HepG2 (cell line): ENCODE measurements at regions not wholly inside any gene's neighbourhood (a gene's known extent, or its start where the extent isn't known, plus 50 kb on each side); places are given as distances from the start of the nearest gene placed in this dataset.

Experiments used
- ATAC-seq: fragments of 200-7000 bp; cut with Tn5 transposase; 3 replicates; pipeline ENCODE4 v1.9.1; 2020; ENCODE audit warnings: mild to moderate bottlenecking, moderate library complexity
- BruUV-seq: library from RNA; stranded (reverse); fragments of 400-500 nt; replicated peaks from 2 replicates; lab custom pipeline; 2021; lab: Mats Ljungman, UMichigan
- CTCF ChIA-PET: fragments of 300-600 bp; formaldehyde crosslinking; extraction: SDS; loops from one replicate; lab custom pipeline; 2021; ENCODE audit warnings: low total read pairs, inconsistent platforms, low intra/inter-chr PET ratio; lab: Yijun Ruan, JAX
- POLR2A ChIA-PET: fragments of 350-600 bp; sonication (Branson Sonifier 250); formaldehyde crosslinking; loops from one replicate; lab custom pipeline; 2020; ENCODE audit warnings: antibody characterized with exemption, inconsistent platforms; lab: Yijun Ruan, JAX
- DNase-seq: peaks from one replicate; pipeline ENCODE4 v3.0.0-alpha.2; 2015; ENCODE audit warnings: low spot score
- FAIRE-seq: peaks from 3 replicates; lab custom pipeline; 2011; peaks lifted over from hg19 to GRCh38; lab: Jason Lieb, UNC
- H2AFZ ChIP-seq: one replicate; pipeline ENCODE4 v1.6.1; 2011; ENCODE audit warnings: low read length, inconsistent platforms
- H3K27ac ChIP-seq: fragments of 300-600 bp; 3 replicates; pipeline ENCODE4 v1.8.0; 2011; ENCODE audit warnings: mixed run types, mild to moderate bottlenecking, mixed read lengths, low read length, inconsistent platforms; ENCODE audit not compliant: insufficient read depth; ENCODE audit errors: extremely low read length
- H3K27me3 ChIP-seq, 2 experiments: fragments of 200-600 bp in 1 of 2; 2 replicates in 1 of 2; 3 replicates in 1 of 2; pipeline versions ENCODE4 v1.6.0 to v1.8.0; 2011; ENCODE audit warnings: low read length in 2 of 2, mild to moderate bottlenecking in 2 of 2, moderate library complexity in 2 of 2, inconsistent platforms in 1 of 2; ENCODE audit not compliant: insufficient read depth in 2 of 2, control insufficient read depth in 1 of 2
- H3K36me3 ChIP-seq, 2 experiments: fragments of 200-600 bp in 1 of 2; replicated peaks in 1 of 2; 2 replicates in 1 of 2; 3 replicates in 1 of 2; pipeline versions ENCODE4 v1.5.1 to v1.8.0; 2011; ENCODE audit warnings: low read length in 2 of 2, inconsistent platforms in 1 of 2; ENCODE audit not compliant: insufficient read depth in 2 of 2, control insufficient read depth in 1 of 2
- H3K4me1 ChIP-seq: 2 replicates; pipeline ENCODE4 v1.5.1; 2012; ENCODE audit warnings: low read length, inconsistent platforms; ENCODE audit not compliant: insufficient read depth
- H3K4me2 ChIP-seq: 2 replicates; pipeline ENCODE4 v1.6.0; 2011; ENCODE audit warnings: low read depth, low read length, inconsistent platforms
- H3K4me3 ChIP-seq, 3 experiments: fragments of 200-600 bp in 1 of 3; sonication (generic), shearing (Covaris generic) in 1 of 3; replicated peaks in 1 of 3; 2 replicates each; pipeline ENCODE4 v1.5.1; 2011 to 2016; ENCODE audit warnings: low read length in 3 of 3, inconsistent platforms in 2 of 3, low read depth in 2 of 3, mild to moderate bottlenecking in 2 of 3, control low read depth in 1 of 3, mixed read lengths in 1 of 3; ENCODE audit not compliant: insufficient read depth in 1 of 3
- H3K79me2 ChIP-seq: one replicate; pipeline ENCODE4 v1.6.1; 2011; ENCODE audit warnings: low read length, inconsistent platforms; ENCODE audit not compliant: insufficient read depth
- H3K9ac ChIP-seq: 2 replicates; pipeline ENCODE4 v1.6.0; 2011; ENCODE audit warnings: mild to moderate bottlenecking, low read depth, low read length, inconsistent platforms; ENCODE audit not compliant: insufficient read depth
- H3K9me3 ChIP-seq: 2 replicates; pipeline ENCODE4 v1.5.1; 2012; ENCODE audit warnings: mild to moderate bottlenecking, low read length
- H4K20me1 ChIP-seq: 2 replicates; pipeline ENCODE4 v1.6.0; 2011; ENCODE audit warnings: inconsistent platforms, mild to moderate bottlenecking, low read length, moderate library complexity; ENCODE audit not compliant: insufficient read depth
- ARNT ChIP-seq: fragments of 450-650 bp; IDR thresholded peaks from 2 replicates; pipeline ENCODE4 v1.6.1; 2017
- ATRX ChIP-seq: sonication (generic); formaldehyde crosslinking; IDR thresholded peaks from 2 replicates; pipeline ENCODE4 v1.4.0; 2020; ENCODE audit warnings: missing genetic modification reagents, borderline replicate concordance
- GPN1 ChIP-seq: sonication (generic); formaldehyde crosslinking; IDR thresholded peaks from 2 replicates; pipeline ENCODE4 v1.5.1; 2020; ENCODE audit warnings: missing genetic modification reagents, borderline replicate concordance
- NFKBIZ ChIP-seq: IDR thresholded peaks from 2 replicates; pipeline ENCODE4 v1.6.1; 2018; ENCODE audit warnings: missing genetic modification reagents, missing compliant biosample characterization
- SETDB1 ChIP-seq: sonication (generic); formaldehyde crosslinking; IDR thresholded peaks from 2 replicates; pipeline ENCODE4 v1.5.1; 2020; ENCODE audit warnings: missing genetic modification reagents, mild to moderate bottlenecking, borderline replicate concordance
- SMYD3 ChIP-seq: sonication (generic); formaldehyde crosslinking; IDR thresholded peaks from 2 replicates; pipeline ENCODE4 v1.8.1; 2023; ENCODE audit warnings: mild to moderate bottlenecking, missing genetic modification reagents
- ZNF30 ChIP-seq: sonication (generic); formaldehyde crosslinking; IDR thresholded peaks from 2 replicates; pipeline ENCODE4 v1.5.0; 2020; ENCODE audit warnings: mild to moderate bottlenecking, missing genetic modification reagents
- ZNF34 ChIP-seq: sonication (generic); formaldehyde crosslinking; IDR thresholded peaks from 2 replicates; pipeline ENCODE4 v1.4.0; 2020; ENCODE audit warnings: mild to moderate bottlenecking, missing genetic modification reagents, borderline replicate concordance
- ZNF432 ChIP-seq: sonication (generic); formaldehyde crosslinking; IDR thresholded peaks from 2 replicates; pipeline ENCODE4 v1.5.0; 2020; ENCODE audit warnings: missing genetic modification reagents, mild to moderate bottlenecking, borderline replicate concordance
- ZNF570 ChIP-seq: sonication (generic); formaldehyde crosslinking; IDR thresholded peaks from 2 replicates; pipeline ENCODE4 v1.4.0; 2020; ENCODE audit warnings: mild to moderate bottlenecking, missing genetic modification reagents, borderline replicate concordance
- WGBS: methylation state at CpG from one replicate; pipeline ENCODE4 v1.1.6; 2017; ENCODE audit warnings: low lambda C conversion rate; 5-methylcytosine and 5-hydroxymethylcytosine counted together
- in situ Hi-C: cut with HindIII; loops from 2 replicates; pipeline ENCODE4 v1.10.0; 2017; ENCODE audit warnings: low pct_unique_long_range_greater_than_20kb; ENCODE audit not compliant: extremely low pct_ligation_motif_present
- intact Hi-C: fragments of 100-400 bp; cut with micrococcal nuclease; formaldehyde crosslinking; loops from one replicate; pipeline ENCODE4 v1.10.0; 2022; ENCODE audit not compliant: unreplicated experiment
- TF ChIP-seq, protein P1 (sequence below): sonication (generic); formaldehyde crosslinking; IDR thresholded peaks from 2 replicates; pipeline ENCODE4 v1.4.0; 2020; ENCODE audit warnings: missing genetic modification reagents, borderline replicate concordance
- TF ChIP-seq, protein P2 (sequence below): sonication (generic); formaldehyde crosslinking; IDR thresholded peaks from 2 replicates; pipeline ENCODE4 v1.4.0; 2020; ENCODE audit warnings: mild to moderate bottlenecking, missing genetic modification reagents
- TF ChIP-seq, protein P3 (sequence below): sonication (generic); formaldehyde crosslinking; conservative IDR thresholded peaks from 2 replicates; pipeline ENCODE4 v1.8.0; 2022; ENCODE audit warnings: mild to moderate bottlenecking, moderate library complexity, missing genetic modification reagents

- H3K9me3 ChIP-seq: peaks cover 93% of the 10 kb centered on the region
- no peak for ATAC-seq
- intact Hi-C loops: no loop called here
- no peaks in the 10 kb centered on the region for H3K36me3 ChIP-seq
- no peak overlapping the region for H3K9ac ChIP-seq
- DNase-seq: no peak
- TF ChIP-seq ARNT (no peak), SMYD3 (CRISPR knock-in tag) (no peak), SETDB1 (no peak), ATRX (CRISPR knock-in tag) (no peak), ZNF432 (no peak), GPN1 (CRISPR knock-in tag) (no peak), ZNF570 (CRISPR knock-in tag) (no peak), NFKBIZ (CRISPR knock-in tag) (no peak), ZNF34 (no peak), ZNF30 (no peak)
- TF ChIP-seq, protein P1, sequence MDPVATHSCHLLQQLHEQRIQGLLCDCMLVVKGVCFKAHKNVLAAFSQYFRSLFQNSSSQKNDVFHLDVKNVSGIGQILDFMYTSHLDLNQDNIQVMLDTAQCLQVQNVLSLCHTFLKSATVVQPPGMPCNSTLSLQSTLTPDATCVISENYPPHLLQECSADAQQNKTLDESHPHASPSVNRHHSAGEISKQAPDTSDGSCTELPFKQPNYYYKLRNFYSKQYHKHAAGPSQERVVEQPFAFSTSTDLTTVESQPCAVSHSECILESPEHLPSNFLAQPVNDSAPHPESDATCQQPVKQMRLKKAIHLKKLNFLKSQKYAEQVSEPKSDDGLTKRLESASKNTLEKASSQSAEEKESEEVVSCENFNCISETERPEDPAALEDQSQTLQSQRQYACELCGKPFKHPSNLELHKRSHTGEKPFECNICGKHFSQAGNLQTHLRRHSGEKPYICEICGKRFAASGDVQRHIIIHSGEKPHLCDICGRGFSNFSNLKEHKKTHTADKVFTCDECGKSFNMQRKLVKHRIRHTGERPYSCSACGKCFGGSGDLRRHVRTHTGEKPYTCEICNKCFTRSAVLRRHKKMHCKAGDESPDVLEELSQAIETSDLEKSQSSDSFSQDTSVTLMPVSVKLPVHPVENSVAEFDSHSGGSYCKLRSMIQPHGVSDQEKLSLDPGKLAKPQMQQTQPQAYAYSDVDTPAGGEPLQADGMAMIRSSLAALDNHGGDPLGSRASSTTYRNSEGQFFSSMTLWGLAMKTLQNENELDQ: no peak
- TF ChIP-seq, protein P2, sequence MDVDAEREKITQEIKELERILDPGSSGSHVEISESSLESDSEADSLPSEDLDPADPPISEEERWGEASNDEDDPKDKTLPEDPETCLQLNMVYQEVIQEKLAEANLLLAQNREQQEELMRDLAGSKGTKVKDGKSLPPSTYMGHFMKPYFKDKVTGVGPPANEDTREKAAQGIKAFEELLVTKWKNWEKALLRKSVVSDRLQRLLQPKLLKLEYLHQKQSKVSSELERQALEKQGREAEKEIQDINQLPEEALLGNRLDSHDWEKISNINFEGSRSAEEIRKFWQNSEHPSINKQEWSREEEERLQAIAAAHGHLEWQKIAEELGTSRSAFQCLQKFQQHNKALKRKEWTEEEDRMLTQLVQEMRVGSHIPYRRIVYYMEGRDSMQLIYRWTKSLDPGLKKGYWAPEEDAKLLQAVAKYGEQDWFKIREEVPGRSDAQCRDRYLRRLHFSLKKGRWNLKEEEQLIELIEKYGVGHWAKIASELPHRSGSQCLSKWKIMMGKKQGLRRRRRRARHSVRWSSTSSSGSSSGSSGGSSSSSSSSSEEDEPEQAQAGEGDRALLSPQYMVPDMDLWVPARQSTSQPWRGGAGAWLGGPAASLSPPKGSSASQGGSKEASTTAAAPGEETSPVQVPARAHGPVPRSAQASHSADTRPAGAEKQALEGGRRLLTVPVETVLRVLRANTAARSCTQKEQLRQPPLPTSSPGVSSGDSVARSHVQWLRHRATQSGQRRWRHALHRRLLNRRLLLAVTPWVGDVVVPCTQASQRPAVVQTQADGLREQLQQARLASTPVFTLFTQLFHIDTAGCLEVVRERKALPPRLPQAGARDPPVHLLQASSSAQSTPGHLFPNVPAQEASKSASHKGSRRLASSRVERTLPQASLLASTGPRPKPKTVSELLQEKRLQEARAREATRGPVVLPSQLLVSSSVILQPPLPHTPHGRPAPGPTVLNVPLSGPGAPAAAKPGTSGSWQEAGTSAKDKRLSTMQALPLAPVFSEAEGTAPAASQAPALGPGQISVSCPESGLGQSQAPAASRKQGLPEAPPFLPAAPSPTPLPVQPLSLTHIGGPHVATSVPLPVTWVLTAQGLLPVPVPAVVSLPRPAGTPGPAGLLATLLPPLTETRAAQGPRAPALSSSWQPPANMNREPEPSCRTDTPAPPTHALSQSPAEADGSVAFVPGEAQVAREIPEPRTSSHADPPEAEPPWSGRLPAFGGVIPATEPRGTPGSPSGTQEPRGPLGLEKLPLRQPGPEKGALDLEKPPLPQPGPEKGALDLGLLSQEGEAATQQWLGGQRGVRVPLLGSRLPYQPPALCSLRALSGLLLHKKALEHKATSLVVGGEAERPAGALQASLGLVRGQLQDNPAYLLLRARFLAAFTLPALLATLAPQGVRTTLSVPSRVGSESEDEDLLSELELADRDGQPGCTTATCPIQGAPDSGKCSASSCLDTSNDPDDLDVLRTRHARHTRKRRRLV (CRISPR knock-in tag): no peak
- TF ChIP-seq, protein P3, sequence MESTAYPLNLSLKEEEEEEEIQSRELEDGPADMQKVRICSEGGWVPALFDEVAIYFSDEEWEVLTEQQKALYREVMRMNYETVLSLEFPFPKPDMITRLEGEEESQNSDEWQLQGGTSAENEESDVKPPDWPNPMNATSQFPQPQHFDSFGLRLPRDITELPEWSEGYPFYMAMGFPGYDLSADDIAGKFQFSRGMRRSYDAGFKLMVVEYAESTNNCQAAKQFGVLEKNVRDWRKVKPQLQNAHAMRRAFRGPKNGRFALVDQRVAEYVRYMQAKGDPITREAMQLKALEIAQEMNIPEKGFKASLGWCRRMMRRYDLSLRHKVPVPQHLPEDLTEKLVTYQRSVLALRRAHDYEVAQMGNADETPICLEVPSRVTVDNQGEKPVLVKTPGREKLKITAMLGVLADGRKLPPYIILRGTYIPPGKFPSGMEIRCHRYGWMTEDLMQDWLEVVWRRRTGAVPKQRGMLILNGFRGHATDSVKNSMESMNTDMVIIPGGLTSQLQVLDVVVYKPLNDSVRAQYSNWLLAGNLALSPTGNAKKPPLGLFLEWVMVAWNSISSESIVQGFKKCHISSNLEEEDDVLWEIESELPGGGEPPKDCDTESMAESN (CRISPR knock-in tag): no peak
- no peak overlapping the region for H3K4me2 ChIP-seq
- WGBS: 2% methylated on average over 3 of the region's 3 CpGs
- ChIA-PET POLR2A (no interaction called here), CTCF (no interaction called here)
- H2AFZ ChIP-seq: no peak overlapping the region
- in situ Hi-C loops: no loop called here
- H3K27me3 ChIP-seq: no peaks in the 10 kb centered on the region
- no peaks in the 10 kb centered on the region for H3K4me1 ChIP-seq
- H3K4me3 ChIP-seq: no peak overlapping the region
- no peaks in the 10 kb centered on the region for H3K79me2 ChIP-seq
- BruUV-seq: no TSS peak
- FAIRE-seq: no peak
- H3K27ac ChIP-seq: no peak overlapping the region
- H4K20me1 ChIP-seq: no peaks in the 10 kb centered on the region
Measured at GRCh38 chr14:25757364-25757763, 707.4 kb upstream of the STXBP6 start.
